Right lobe of liver (tissue), 4 donors: ENCODE measurements at regions not wholly inside any gene's neighbourhood (a gene's known extent, or its start where the extent isn't known, plus 50 kb on each side); places are given as distances from the start of the nearest gene placed in this dataset.

Experiments used
- CTCF ChIP-seq, 4 donors: fragments of 200-600 bp in 3 of 4; fragments of 450-650 bp in 1 of 4; IDR thresholded peaks; one replicate each; pipeline versions ENCODE4 v1.5.1 to v1.8.0; 2016 to 2022; ENCODE audit warnings: antibody characterized with exemption in 4 of 4, mild to moderate bottlenecking in 2 of 4
- POLR2A ChIP-seq: fragments of 450-650 bp; IDR thresholded peaks from one replicate; pipeline ENCODE4 v1.6.1; 2017; ENCODE audit warnings: antibody characterized with exemption, mild to moderate bottlenecking
- donor health status: DM: no; HTN: no; CAD: no.
- donor health status: DM: no; HTN: no; CAD: no.
- donor health status: DM: no; HTN: yes; CAD: no.

- TF ChIP-seq CTCF (IDR thresholded peaks at IDR 0.05) = no peak
- no peak for TF ChIP-seq POLR2A
These were observed 56.5 kb upstream of the XYLT1 start for GRCh38 chr16:17526956-17527937.
